Right lobe of liver (tissue), 6 donors: ENCODE measurements at regions not wholly inside any gene's neighbourhood (a gene's known extent, or its start where the extent isn't known, plus 50 kb on each side); places are given as distances from the start of the nearest gene placed in this dataset.

Experiments used
- ATAC-seq, 4 donors: fragments of 200-7000 bp; cut with Tn5 transposase; one replicate each; pipeline ENCODE4 v1.9.1; 2020; ENCODE audit warnings: mild to moderate bottlenecking in 4 of 4, moderate library complexity in 4 of 4
- DNase-seq, 3 donors: peaks; one replicate each; pipeline ENCODE4 v3.0.0-alpha.2; 2020
- H3K27ac ChIP-seq, 3 donors: fragments of 200-600 bp; one replicate each; pipeline ENCODE4 v1.8.0; 2022
- H3K27me3 ChIP-seq, 2 donors: fragments of 200-600 bp; one replicate each; pipeline ENCODE4 v1.8.0; 2022
- H3K36me3 ChIP-seq, 4 donors: fragments of 200-600 bp; sonication (generic) in 1 of 4; one replicate each; pipeline versions ENCODE4 v1.5.1 to v1.8.0; 2017 to 2022; ENCODE audit warnings: control low read depth in 1 of 4
- H3K4me1 ChIP-seq, 4 donors: fragments of 200-600 bp; sonication (generic) in 1 of 4; one replicate each; pipeline versions ENCODE4 v1.5.1 to v1.8.0; 2017 to 2022; ENCODE audit warnings: control low read depth in 1 of 4
- H3K4me3 ChIP-seq, 3 donors: fragments of 200-600 bp; one replicate each; pipeline ENCODE4 v1.8.0; 2022
- H3K9me3 ChIP-seq, 4 donors: fragments of 200-600 bp; sonication (generic) in 1 of 4; one replicate each; pipeline versions ENCODE4 v1.5.1 to v1.8.0; 2017 to 2022; ENCODE audit warnings: control low read depth in 1 of 4
- CTCF ChIP-seq, 4 donors: fragments of 200-600 bp in 3 of 4; fragments of 450-650 bp in 1 of 4; IDR thresholded peaks; one replicate each; pipeline versions ENCODE4 v1.5.1 to v1.8.0; 2016 to 2022; ENCODE audit warnings: antibody characterized with exemption in 4 of 4, mild to moderate bottlenecking in 2 of 4
- POLR2A ChIP-seq: fragments of 450-650 bp; IDR thresholded peaks from one replicate; pipeline ENCODE4 v1.6.1; 2017; ENCODE audit warnings: antibody characterized with exemption, mild to moderate bottlenecking
- WGBS: methylation state at CpG from one replicate; pipeline ENCODE4 v1.1.6; 2018; ENCODE audit warnings: low coverage, low lambda C conversion rate; ENCODE audit not compliant: insufficient coverage; ENCODE audit errors: missing lambda C conversion rate; 5-methylcytosine and 5-hydroxymethylcytosine counted together
- intact Hi-C, 2 donors: fragments of 100-400 bp; cut with DNase I; formaldehyde crosslinking; loops; one replicate each; pipeline versions ENCODE4 v1.11.2 to v1.14.1; 2022
- donor health status: DM: no; HTN: yes; CAD: no.
- donor health status: DM: no; HTN: no; CAD: no.
- donor health status: DM: no; HTN: no; CAD: no.
- donor health status: DM: no; HTN: yes; CAD: no.
- donor health status: DM: no; HTN: yes; CAD: no.

- Histone ChIP-seq H3K36me3 (no peaks in the 10 kb centered on the region), H3K9me3 (no peaks in the 10 kb centered on the region), H3K4me3 (no peak overlapping the region), H3K27me3 (no peaks in the 10 kb centered on the region), H3K27ac (no peak overlapping the region), H3K4me1 (no peaks in the 10 kb centered on the region)
- WGBS, result 27% methylated on average over 3 of the region's 3 CpGs
- TF ChIP-seq POLR2A, result no peak
- TF ChIP-seq CTCF (IDR thresholded peaks at IDR 0.05), result no peak
- DNase-seq (no peak), ATAC-seq (peak; percentile 51 to 89 (median 66))
- intact Hi-C loops, result no loop called here
Observed at GRCh38 chr10:55786461-55787050, 574.5 kb downstream of the ZWINT start.

GRCh38 chr10:55782181-55782580, 578.9 kb downstream of the ZWINT start:
- intact Hi-C loops, result no loop called here
- H3K36me3 ChIP-seq, result no peaks in the 10 kb centered on the region
- TF ChIP-seq CTCF (IDR thresholded peaks at IDR 0.05) (no peak), POLR2A (no peak)
- no peaks in the 10 kb centered on the region for H3K9me3 ChIP-seq
- ATAC-seq, result no peak
- 84% methylated on average over 4 of the region's 4 CpGs for WGBS
- no peak overlapping the region for H3K4me3 ChIP-seq
- H3K27ac ChIP-seq, result no peak overlapping the region
- no peaks in the 10 kb centered on the region for H3K4me1 ChIP-seq
- DNase-seq, result no peak
- no peaks in the 10 kb centered on the region for H3K27me3 ChIP-seq

- intact Hi-C loops, result no loop called here
- H3K36me3 ChIP-seq, result no peaks in the 10 kb centered on the region
- H3K9me3 ChIP-seq, result no peaks in the 10 kb centered on the region
- TF ChIP-seq POLR2A (no peak), CTCF (IDR thresholded peaks at IDR 0.05) (no peak)
- H3K27ac ChIP-seq, result no peak overlapping the region
- 29% methylated on average over 1 of the region's 1 CpG for WGBS
- H3K27me3 ChIP-seq, result no peaks in the 10 kb centered on the region
- ATAC-seq, result no peak
- H3K4me3 ChIP-seq, result no peak overlapping the region
- no peak for DNase-seq
- H3K4me1 ChIP-seq, result no peaks in the 10 kb centered on the region
Observed at GRCh38 chr10:55766212-55766611, 594.8 kb downstream of the ZWINT start.

GRCh38 chr10:55750458-55750857, 610.6 kb downstream of the ZWINT start:
- Histone ChIP-seq H3K4me3 (no peak overlapping the region), H3K4me1 (no peaks in the 10 kb centered on the region), H3K27me3 (no peaks in the 10 kb centered on the region), H3K27ac (no peak overlapping the region), H3K36me3 (no peaks in the 10 kb centered on the region), H3K9me3 (no peaks in the 10 kb centered on the region)
- ATAC-seq (no peak), DNase-seq (no peak)
- WGBS, result 67% methylated on average over 2 of the region's 2 CpGs
- intact Hi-C loops, result no loop called here
- TF ChIP-seq CTCF (IDR thresholded peaks at IDR 0.05) (no peak), POLR2A (no peak)

- WGBS, result 42% methylated on average over 3 of the region's 3 CpGs
- ATAC-seq, result peak; percentile 52 to 96 (median 79)
- no peak for DNase-seq
- TF ChIP-seq POLR2A (no peak), CTCF (IDR thresholded peaks at IDR 0.05) (no peak)
- intact Hi-C loops, result no loop called here
- H3K36me3 ChIP-seq, result no peaks in the 10 kb centered on the region
- H3K4me3 ChIP-seq, result no peak overlapping the region
- no peaks in the 10 kb centered on the region for H3K27me3 ChIP-seq
- no peaks in the 10 kb centered on the region for H3K9me3 ChIP-seq
- H3K4me1 ChIP-seq, result no peaks in the 10 kb centered on the region
- H3K27ac ChIP-seq, result no peak overlapping the region
Observed at GRCh38 chr10:55747244-55747643, 613.8 kb downstream of the ZWINT start.
